A549 (cell line): ENCODE measurements at regions not wholly inside any gene's neighbourhood (a gene's known extent, or its start where the extent isn't known, plus 50 kb on each side); places are given as distances from the start of the nearest gene placed in this dataset.

Experiments used
- ATAC-seq, 2 experiments: fragments of 200-7000 bp in 1 of 2; fragments of >200 bp in 1 of 2; cut with Nextera tagmentation in 1 of 2; cut with Tn5 transposase in 1 of 2; 3 replicates each; pipeline versions ENCODE4 v1.8.0 to v1.9.1; 2018 to 2020; ENCODE audit warnings: mild to moderate bottlenecking in 1 of 2, moderate library complexity in 1 of 2
- CTCF ChIA-PET: fragments of 300-600 bp; sonication (Branson Sonifier 250); formaldehyde crosslinking; extraction: SDS; loops from one replicate; lab custom pipeline; 2021; ENCODE audit warnings: antibody characterized with exemption, inconsistent platforms; lab: Yijun Ruan, JAX
- POLR2A ChIA-PET: fragments of 350-600 bp; formaldehyde crosslinking; extraction: SDS; loops from one replicate; lab custom pipeline; 2021; ENCODE audit warnings: antibody characterized with exemption, inconsistent platforms; lab: Yijun Ruan, JAX
- DNase-seq, 2 experiments: peaks; one replicate each; pipeline versions ENCODE4 v3.0.0 to v3.0.0-alpha.2; 2011 to 2016; ENCODE audit warnings: low read depth in 1 of 2, low spot score in 1 of 2
- FAIRE-seq: peaks from 2 replicates; lab custom pipeline; 2011; peaks lifted over from hg19 to GRCh38; lab: Jason Lieb, UNC
- H3K27ac ChIP-seq, 2 experiments: fragments of >200 bp; sonication (Bioruptor Twin); formaldehyde crosslinking; 3 replicates each; pipeline ENCODE4 v1.5.1; 2016 to 2017
- H3K4me1 ChIP-seq: fragments of >200 bp; sonication (Bioruptor Twin); formaldehyde crosslinking; 3 replicates; pipeline ENCODE4 v1.6.1; 2016
- H3K4me2 ChIP-seq: fragments of >200 bp; sonication (Bioruptor Twin); formaldehyde crosslinking; 3 replicates; pipeline ENCODE4 v1.6.1; 2016
- H3K4me3 ChIP-seq: fragments of >200 bp; sonication (Bioruptor Twin); formaldehyde crosslinking; 3 replicates; pipeline ENCODE4 v1.5.1; 2016
- H3K9me3 ChIP-seq: fragments of >200 bp; sonication (Bioruptor Twin); formaldehyde crosslinking; 3 replicates; pipeline ENCODE4 v1.6.1; 2016
- ATOH8 ChIP-seq: fragments of 250-450 bp; sonication (Bioruptor Pico); IDR thresholded peaks from 2 replicates; pipeline ENCODE4 v1.5.0; 2020; ENCODE audit warnings: low read depth, mild to moderate bottlenecking, moderate library complexity
- BCL3 ChIP-seq: fragments of >200 bp; sonication (Bioruptor Twin); formaldehyde crosslinking; IDR thresholded peaks from 3 replicates; pipeline ENCODE4 v1.6.1; 2016
- CBX2 ChIP-seq: fragments of 200-600 bp; sonication (generic); IDR thresholded peaks from 2 replicates; pipeline ENCODE4 v1.6.1; 2016; ENCODE audit warnings: low read depth, mild to moderate bottlenecking, borderline replicate concordance
- CBX8 ChIP-seq: fragments of 200-600 bp; sonication (generic); IDR thresholded peaks from 2 replicates; pipeline ENCODE4 v1.6.1; 2016
- CEBPB ChIP-seq, 2 experiments: fragments of >200 bp in 1 of 2; sonication (Bioruptor Twin) in 1 of 2; formaldehyde crosslinking in 1 of 2; IDR thresholded peaks; 2 replicates each; pipeline ENCODE4 v1.6.1; 2012 to 2016
- E2F6 ChIP-seq: IDR thresholded peaks from 2 replicates; pipeline ENCODE4 v1.6.1; 2012; ENCODE audit warnings: low read depth, borderline replicate concordance
- EHF ChIP-seq: fragments of 250-450 bp; sonication (Bioruptor Pico); IDR thresholded peaks from 2 replicates; pipeline ENCODE4 v1.5.0; 2020; ENCODE audit warnings: mild to moderate bottlenecking
- ELK1 ChIP-seq: fragments of 150-350 bp; IDR thresholded peaks from 2 replicates; pipeline ENCODE4 v1.6.1; 2014; ENCODE audit warnings: low read depth, mild to moderate bottlenecking, low read length
- FOSB ChIP-seq: fragments of 250-450 bp; sonication (Bioruptor Pico); IDR thresholded peaks from 2 replicates; pipeline ENCODE4 v1.5.0; 2020; ENCODE audit warnings: mild to moderate bottlenecking, moderate library complexity
- FOSL2 ChIP-seq, 2 experiments: fragments of 450-650 bp in 1 of 2; fragments of >200 bp in 1 of 2; sonication (Bioruptor Twin) in 1 of 2; formaldehyde crosslinking; IDR thresholded peaks; 2 replicates each; pipeline versions ENCODE4 v1.5.0 to v1.6.1; 2016 to 2020; ENCODE audit warnings: mild to moderate bottlenecking in 1 of 2, moderate library complexity in 1 of 2
- GATA3 ChIP-seq: IDR thresholded peaks from 2 replicates; pipeline ENCODE4 v1.6.1; 2012; ENCODE audit warnings: borderline replicate concordance
- HES2 ChIP-seq: fragments of >200 bp; sonication (Bioruptor Twin); formaldehyde crosslinking; IDR thresholded peaks from 2 replicates; pipeline ENCODE4 v1.6.1; 2016
- HEYL ChIP-seq: fragments of 250-450 bp; sonication (Bioruptor Pico); IDR thresholded peaks from 2 replicates; pipeline ENCODE4 v1.8.0; 2021; ENCODE audit warnings: mild to moderate bottlenecking, moderate library complexity
- HMGXB4 ChIP-seq: fragments of 250-450 bp; sonication (Bioruptor Pico); IDR thresholded peaks from 2 replicates; pipeline ENCODE4 v1.5.0; 2021; ENCODE audit warnings: mild to moderate bottlenecking, moderate library complexity, borderline replicate concordance
- HOXA7 ChIP-seq: fragments of 250-450 bp; sonication (Bioruptor Pico); IDR thresholded peaks from 2 replicates; pipeline ENCODE4 v1.5.0; 2020; ENCODE audit warnings: mild to moderate bottlenecking, moderate library complexity
- KDM1A ChIP-seq: fragments of 200-600 bp; sonication (generic); IDR thresholded peaks from 2 replicates; pipeline ENCODE4 v1.6.1; 2016; ENCODE audit warnings: low read depth, mild to moderate bottlenecking
- NPAS2 ChIP-seq: fragments of 250-450 bp; sonication (Bioruptor Pico); IDR thresholded peaks from 2 replicates; pipeline ENCODE4 v1.8.0; 2022; ENCODE audit warnings: mild to moderate bottlenecking, moderate library complexity, borderline replicate concordance
- PBX3 ChIP-seq: IDR thresholded peaks from 2 replicates; pipeline ENCODE4 v1.6.1; 2012
- RAD21 ChIP-seq, 2 experiments: fragments of >200 bp in 1 of 2; sonication (Bioruptor Twin) in 1 of 2; formaldehyde crosslinking in 1 of 2; IDR thresholded peaks in 1 of 2; conservative IDR thresholded peaks in 1 of 2; 2 replicates in 1 of 2; 3 replicates in 1 of 2; pipeline ENCODE4 v1.6.1; 2012 to 2018; ENCODE audit warnings: inconsistent platforms in 1 of 2
- RARB ChIP-seq: fragments of 250-450 bp; sonication (Bioruptor Pico); IDR thresholded peaks from 2 replicates; pipeline ENCODE4 v1.8.0; 2021; ENCODE audit warnings: mild to moderate bottlenecking, moderate library complexity
- RNF2 ChIP-seq: fragments of 200-600 bp; sonication (generic); IDR thresholded peaks from 2 replicates; pipeline ENCODE4 v1.6.1; 2016; ENCODE audit warnings: low read depth, mild to moderate bottlenecking, antibody characterized with exemption, moderate library complexity, borderline replicate concordance
- SMC3 ChIP-seq: fragments of >200 bp; sonication (Bioruptor Twin); formaldehyde crosslinking; IDR thresholded peaks from 3 replicates; pipeline ENCODE4 v1.6.1; 2018; ENCODE audit warnings: inconsistent platforms
- SREBF2 ChIP-seq: fragments of 450-650 bp; IDR thresholded peaks from 2 replicates; pipeline ENCODE4 v1.6.1; 2014; ENCODE audit warnings: mild to moderate bottlenecking, moderate library complexity
- TFCP2L1 ChIP-seq: fragments of 250-450 bp; sonication (Bioruptor Pico); IDR thresholded peaks from 2 replicates; pipeline ENCODE4 v1.5.0; 2021; ENCODE audit warnings: mild to moderate bottlenecking
- ZNF302 ChIP-seq: fragments of 250-450 bp; sonication (Bioruptor Pico); IDR thresholded peaks from 2 replicates; pipeline ENCODE4 v1.9.0; 2021; ENCODE audit warnings: inconsistent platforms, mild to moderate bottlenecking, moderate library complexity
- WGBS: methylation state at CpG from one replicate; pipeline ENCODE4 v1.1.6; 2017; ENCODE audit errors: missing lambda C conversion rate; 5-methylcytosine and 5-hydroxymethylcytosine counted together

GRCh38 chr12:127275416-127275815, 991.6 kb upstream of the TMEM132C start:
- Histone ChIP-seq H3K27ac (no peak overlapping the region), H3K4me3 (no peak overlapping the region), H3K9me3 (no peaks in the 10 kb centered on the region), H3K4me1 (no peaks in the 10 kb centered on the region), H3K4me2 (no peak overlapping the region)
- no peak for FAIRE-seq
- POLR2A ChIA-PET = no interaction called here
- CTCF ChIA-PET = no interaction called here
- no peak for DNase-seq
- no peak for ATAC-seq
- 48% methylated on average over 4 of the region's 4 CpGs for WGBS
- TF ChIP-seq ATOH8 (CRISPR knock-in tag) (no peak), ELK1 (no peak), ZNF302 (CRISPR knock-in tag) (no peak), CEBPB (IDR thresholded peaks at IDR 0.05) (no peak), FOSB (CRISPR knock-in tag) (no peak), GATA3 (no peak), HMGXB4 (CRISPR knock-in tag) (no peak), RNF2 (no peak), CBX8 (no peak)

GRCh38 chr12:127277882-127278281, 989.1 kb upstream of the TMEM132C start:
- DNase-seq (no peak), ATAC-seq (no peak), FAIRE-seq (no peak)
- Histone ChIP-seq H3K9me3 (no peaks in the 10 kb centered on the region), H3K4me3 (no peak overlapping the region), H3K4me2 (no peak overlapping the region), H3K27ac (no peak overlapping the region), H3K4me1 (no peaks in the 10 kb centered on the region)
- POLR2A ChIA-PET = no interaction called here
- TF ChIP-seq HEYL (CRISPR knock-in tag) (no peak), SMC3 (no peak), RAD21 (conservative IDR thresholded peaks at IDR 0.05 in 1 of 2, IDR thresholded peaks at IDR 0.05 in 1 of 2) (no peak), PBX3 (no peak), TFCP2L1 (no peak), NPAS2 (CRISPR knock-in tag) (no peak), ELK1 (no peak), HES2 (no peak), RARB (CRISPR knock-in tag) (no peak), RNF2 (no peak), BCL3 (no peak), HMGXB4 (CRISPR knock-in tag) (no peak), SREBF2 (no peak), ZNF302 (CRISPR knock-in tag) (no peak), KDM1A (no peak), HOXA7 (CRISPR knock-in tag) (no peak), EHF (CRISPR knock-in tag) (no peak), FOSL2 (IDR thresholded peaks at IDR 0.05) (no peak), FOSL2 (CRISPR knock-in tag; IDR thresholded peaks at IDR 0.05) (no peak), E2F6 (no peak), CBX2 (no peak)
- 25% methylated on average over 7 of the region's 7 CpGs for WGBS
- CTCF ChIA-PET = no interaction called here
